ENCODE measurements at regions not wholly inside any gene's neighbourhood (a gene's known extent, or its start where the extent isn't known, plus 50 kb on each side); places are given as distances from the start of the nearest gene placed in this dataset.

GRCh38 chr14:53741479-53742232 is 215.0 kb downstream of the BMP4 start (continued):
- TF ChIP-seq POLR2A (IDR thresholded peaks at IDR 0.05; ENCODE audit: control extremely low read depth in 1 of 2, low read depth in 2 of 2, low read length in 2 of 2): no peak
- TF ChIP-seq HDAC2 (IDR thresholded peaks at IDR 0.05; ENCODE audit: borderline replicate concordance in 1 of 2, low read depth in 2 of 2, low read length in 2 of 2): no peak

All from H1 (cell line).